BLaER1 (cell line): ENCODE measurements at regions not wholly inside any gene's neighbourhood (a gene's known extent, or its start where the extent isn't known, plus 50 kb on each side); places are given as distances from the start of the nearest gene placed in this dataset.

Experiments
- H3K27ac ChIP-seq: shearing (Covaris generic); formaldehyde crosslinking; 2 replicates; pipeline ENCODE4 v1.8.1; 2022
- H3K27me3 ChIP-seq: shearing (Covaris generic); formaldehyde crosslinking; 2 replicates; pipeline ENCODE4 v1.8.1; 2022
- H3K36me3 ChIP-seq: shearing (Covaris generic); formaldehyde crosslinking; 2 replicates; pipeline ENCODE4 v1.8.1; 2022
- H3K4me1 ChIP-seq: shearing (Covaris generic); formaldehyde crosslinking; 2 replicates; pipeline ENCODE4 v1.8.1; 2022
- H3K4me2 ChIP-seq: shearing (Covaris generic); formaldehyde crosslinking; 2 replicates; pipeline ENCODE4 v1.8.1; 2022
- H3K4me3 ChIP-seq: shearing (Covaris generic); formaldehyde crosslinking; 2 replicates; pipeline ENCODE4 v1.8.1; 2022
- H3K9ac ChIP-seq: shearing (Covaris generic); formaldehyde crosslinking; 2 replicates; pipeline ENCODE4 v1.8.1; 2022
- H3K9me3 ChIP-seq: shearing (Covaris generic); formaldehyde crosslinking; 2 replicates; pipeline ENCODE4 v1.8.1; 2022
- H4K20me1 ChIP-seq: shearing (Covaris generic); formaldehyde crosslinking; 2 replicates; pipeline ENCODE4 v1.8.1; 2022
- Cebpa-rat ChIP-seq: shearing (Covaris generic); IDR thresholded peaks from 2 replicates; pipeline ENCODE4 v1.8.1; 2022

- H3K4me2 ChIP-seq = no peak overlapping the region
- H3K27ac ChIP-seq = no peak overlapping the region
- no peaks in the 10 kb centered on the region for H3K27me3 ChIP-seq
- H3K9ac ChIP-seq = no peak overlapping the region
- no peaks in the 10 kb centered on the region for H3K9me3 ChIP-seq
- H3K4me3 ChIP-seq = no peak overlapping the region
- H3K36me3 ChIP-seq = no peaks in the 10 kb centered on the region
- peaks cover 12% of the 10 kb centered on the region for H3K4me1 ChIP-seq
- H4K20me1 ChIP-seq = no peaks in the 10 kb centered on the region
- TF ChIP-seq Cebpa-rat = no peak
Observed at GRCh38 chr19:29376855-29377354, 148.9 kb upstream of the VSTM2B start.

- peaks cover 12% of the 10 kb centered on the region for H3K4me1 ChIP-seq
- H3K36me3 ChIP-seq = no peaks in the 10 kb centered on the region
- no peak overlapping the region for H3K9ac ChIP-seq
- no peaks in the 10 kb centered on the region for H4K20me1 ChIP-seq
- H3K27ac ChIP-seq = no peak overlapping the region
- no peaks in the 10 kb centered on the region for H3K27me3 ChIP-seq
- TF ChIP-seq Cebpa-rat = no peak
- no peak overlapping the region for H3K4me2 ChIP-seq
- H3K9me3 ChIP-seq = no peaks in the 10 kb centered on the region
- H3K4me3 ChIP-seq = no peak overlapping the region
Observed at GRCh38 chr19:29378126-29378525, 147.7 kb upstream of the VSTM2B start.

- Histone ChIP-seq H3K27me3 (no peaks in the 10 kb centered on the region), H3K4me1 (peaks cover 12% of the 10 kb centered on the region), H3K4me3 (no peak overlapping the region), H3K27ac (no peak overlapping the region), H4K20me1 (no peaks in the 10 kb centered on the region), H3K9ac (no peak overlapping the region), H3K9me3 (no peaks in the 10 kb centered on the region), H3K4me2 (no peak overlapping the region), H3K36me3 (no peaks in the 10 kb centered on the region)
- no peak for TF ChIP-seq Cebpa-rat
Observed at GRCh38 chr19:29378543-29379080, 147.2 kb upstream of the VSTM2B start.

- H4K20me1 ChIP-seq = no peaks in the 10 kb centered on the region
- no peaks in the 10 kb centered on the region for H3K27me3 ChIP-seq
- no peak overlapping the region for H3K9ac ChIP-seq
- H3K4me3 ChIP-seq = no peak overlapping the region
- no peak overlapping the region for H3K27ac ChIP-seq
- peak overlapping the region; percentile 45 for H3K4me2 ChIP-seq
- no peaks in the 10 kb centered on the region for H3K36me3 ChIP-seq
- no peaks in the 10 kb centered on the region for H3K9me3 ChIP-seq
- peaks cover 12% of the 10 kb centered on the region for H3K4me1 ChIP-seq
- no peak for TF ChIP-seq Cebpa-rat
Observed at GRCh38 chr19:29379257-29380021, 146.4 kb upstream of the VSTM2B start.

GRCh38 chr19:29380581-29380980 lies 145.2 kb upstream of the VSTM2B start:
- Histone ChIP-seq H3K4me3 (no peak overlapping the region), H3K36me3 (no peaks in the 10 kb centered on the region), H3K9ac (no peak overlapping the region), H3K27ac (no peak overlapping the region), H3K9me3 (no peaks in the 10 kb centered on the region), H3K4me2 (no peak overlapping the region), H4K20me1 (no peaks in the 10 kb centered on the region), H3K27me3 (no peaks in the 10 kb centered on the region), H3K4me1 (peaks cover 12% of the 10 kb centered on the region)
- TF ChIP-seq Cebpa-rat = no peak

GRCh38 chr19:29381353-29382203 lies 144.2 kb upstream of the VSTM2B start:
- no peak for TF ChIP-seq Cebpa-rat
- no peak overlapping the region for H3K9ac ChIP-seq
- peaks cover 12% of the 10 kb centered on the region for H3K4me1 ChIP-seq
- no peak overlapping the region for H3K4me2 ChIP-seq
- no peaks in the 10 kb centered on the region for H3K27me3 ChIP-seq
- H4K20me1 ChIP-seq = no peaks in the 10 kb centered on the region
- H3K27ac ChIP-seq = no peak overlapping the region
- H3K4me3 ChIP-seq = no peak overlapping the region
- no peaks in the 10 kb centered on the region for H3K9me3 ChIP-seq
- no peaks in the 10 kb centered on the region for H3K36me3 ChIP-seq

GRCh38 chr19:29383696-29384095 lies 142.1 kb upstream of the VSTM2B start:
- Histone ChIP-seq H3K4me3 (no peak overlapping the region), H4K20me1 (no peaks in the 10 kb centered on the region), H3K4me2 (no peak overlapping the region), H3K9me3 (no peaks in the 10 kb centered on the region), H3K9ac (no peak overlapping the region), H3K36me3 (no peaks in the 10 kb centered on the region), H3K27me3 (no peaks in the 10 kb centered on the region), H3K4me1 (peaks cover 19% of the 10 kb centered on the region), H3K27ac (no peak overlapping the region)
- no peak for TF ChIP-seq Cebpa-rat

- Histone ChIP-seq H3K4me3 (no peak overlapping the region), H3K27me3 (no peaks in the 10 kb centered on the region), H3K4me1 (peaks cover 15% of the 10 kb centered on the region), H3K36me3 (no peaks in the 10 kb centered on the region), H3K4me2 (no peak overlapping the region), H3K9ac (no peak overlapping the region), H3K9me3 (no peaks in the 10 kb centered on the region), H4K20me1 (no peaks in the 10 kb centered on the region), H3K27ac (no peak overlapping the region)
- no peak for TF ChIP-seq Cebpa-rat
Observed at GRCh38 chr19:29384656-29385055, 141.1 kb upstream of the VSTM2B start.

GRCh38 chr19:29385191-29385795 lies 140.5 kb upstream of the VSTM2B start:
- Histone ChIP-seq H3K36me3 (no peaks in the 10 kb centered on the region), H4K20me1 (no peaks in the 10 kb centered on the region), H3K9ac (no peak overlapping the region), H3K27me3 (no peaks in the 10 kb centered on the region), H3K27ac (no peak overlapping the region), H3K4me1 (peaks cover 8% of the 10 kb centered on the region), H3K4me3 (no peak overlapping the region), H3K9me3 (no peaks in the 10 kb centered on the region), H3K4me2 (no peak overlapping the region)
- TF ChIP-seq Cebpa-rat = no peak
